Type B pancreatic cell (in vitro differentiated cells): ENCODE measurements at regions not wholly inside any gene's neighbourhood (a gene's known extent, or its start where the extent isn't known, plus 50 kb on each side); places are given as distances from the start of the nearest gene placed in this dataset.

Experiments
- DNase-seq: peaks from one replicate; pipeline ENCODE4 v3.0.0; 2021; ENCODE audit warnings: mixed read lengths; ENCODE audit not compliant: unreplicated experiment; ENCODE audit errors: extremely low spot score
- H3K27ac Mint-ChIP-seq: 2 replicates; pipeline ENCODE4 v1.8.0; 2021; ENCODE audit warnings: mild to moderate bottlenecking, mixed read lengths
- H3K27me3 Mint-ChIP-seq: 2 replicates; pipeline ENCODE4 v1.8.0; 2021; ENCODE audit warnings: mixed read lengths
- H3K36me3 Mint-ChIP-seq: 2 replicates; pipeline ENCODE4 v1.8.0; 2021; ENCODE audit warnings: mixed read lengths
- H3K4me1 Mint-ChIP-seq: one replicate; pipeline ENCODE4 v1.8.0; 2021; ENCODE audit warnings: mixed read lengths; ENCODE audit not compliant: unreplicated experiment
- H3K4me3 Mint-ChIP-seq: 2 replicates; pipeline ENCODE4 v1.8.0; 2021; ENCODE audit warnings: mild to moderate bottlenecking, mixed read lengths
- H3K9me3 Mint-ChIP-seq: 2 replicates; pipeline ENCODE4 v1.8.0; 2021; ENCODE audit warnings: mixed read lengths
- CTCF ChIP-seq: fragments of 200-600 bp; sonication (generic); conservative IDR thresholded peaks from 2 replicates; pipeline ENCODE4 v1.5.0; 2021; ENCODE audit warnings: antibody characterized with exemption, mild to moderate bottlenecking

GRCh38 chr18:54675076-54675475 lies 84.0 kb downstream of the DYNAP start:
- Mint-ChIP-seq H3K4me3 (no peak overlapping the region), H3K27ac (no peak overlapping the region), H3K9me3 (no peaks in the 10 kb centered on the region), H3K27me3 (no peaks in the 10 kb centered on the region), H3K36me3 (no peaks in the 10 kb centered on the region), H3K4me1 (peaks cover 13% of the 10 kb centered on the region)
- TF ChIP-seq CTCF, result no peak
- DNase-seq, result no peak

- no peak for DNase-seq
- Mint-ChIP-seq H3K4me3 (no peak overlapping the region), H3K27me3 (no peaks in the 10 kb centered on the region), H3K4me1 (peaks cover 14% of the 10 kb centered on the region), H3K36me3 (no peaks in the 10 kb centered on the region), H3K9me3 (no peaks in the 10 kb centered on the region), H3K27ac (no peak overlapping the region)
- TF ChIP-seq CTCF, result peak; percentile 75
Observed at GRCh38 chr18:54679318-54680149, 88.5 kb downstream of the DYNAP start.

GRCh38 chr18:54684784-54685183 lies 93.7 kb downstream of the DYNAP start:
- Mint-ChIP-seq H3K27me3 (no peaks in the 10 kb centered on the region), H3K27ac (no peak overlapping the region)
- no peak for DNase-seq

GRCh38 chr18:54689319-54689718 lies 98.3 kb downstream of the DYNAP start:
- H3K36me3 Mint-ChIP-seq, result no peaks in the 10 kb centered on the region
- peaks cover 7% of the 10 kb centered on the region for H3K4me1 Mint-ChIP-seq
- no peak overlapping the region for H3K4me3 Mint-ChIP-seq
- no peaks in the 10 kb centered on the region for H3K27me3 Mint-ChIP-seq
- H3K9me3 Mint-ChIP-seq, result no peaks in the 10 kb centered on the region
- no peak overlapping the region for H3K27ac Mint-ChIP-seq
- DNase-seq, result no peak
- no peak for TF ChIP-seq CTCF

More at GRCh38 chr18:54684784-54685183, 93.7 kb downstream of the DYNAP start:
- Mint-ChIP-seq H3K4me3 (no peak overlapping the region), H3K9me3 (no peaks in the 10 kb centered on the region), H3K36me3 (no peaks in the 10 kb centered on the region), H3K4me1 (peaks cover 14% of the 10 kb centered on the region)
- TF ChIP-seq CTCF, result no peak

- no peaks in the 10 kb centered on the region for H3K9me3 Mint-ChIP-seq
- DNase-seq, result no peak
- H3K4me3 Mint-ChIP-seq, result no peak overlapping the region
- no peak overlapping the region for H3K27ac Mint-ChIP-seq
- no peaks in the 10 kb centered on the region for H3K4me1 Mint-ChIP-seq
- TF ChIP-seq CTCF, result no peak
- no peaks in the 10 kb centered on the region for H3K36me3 Mint-ChIP-seq
- H3K27me3 Mint-ChIP-seq, result no peaks in the 10 kb centered on the region
Observed at GRCh38 chr18:54690198-54690597, 99.2 kb downstream of the DYNAP start.
